ENCODE measurements at regions not wholly inside any gene's neighbourhood (a gene's known extent, or its start where the extent isn't known, plus 50 kb on each side); places are given as distances from the start of the nearest gene placed in this dataset.

DNA sequence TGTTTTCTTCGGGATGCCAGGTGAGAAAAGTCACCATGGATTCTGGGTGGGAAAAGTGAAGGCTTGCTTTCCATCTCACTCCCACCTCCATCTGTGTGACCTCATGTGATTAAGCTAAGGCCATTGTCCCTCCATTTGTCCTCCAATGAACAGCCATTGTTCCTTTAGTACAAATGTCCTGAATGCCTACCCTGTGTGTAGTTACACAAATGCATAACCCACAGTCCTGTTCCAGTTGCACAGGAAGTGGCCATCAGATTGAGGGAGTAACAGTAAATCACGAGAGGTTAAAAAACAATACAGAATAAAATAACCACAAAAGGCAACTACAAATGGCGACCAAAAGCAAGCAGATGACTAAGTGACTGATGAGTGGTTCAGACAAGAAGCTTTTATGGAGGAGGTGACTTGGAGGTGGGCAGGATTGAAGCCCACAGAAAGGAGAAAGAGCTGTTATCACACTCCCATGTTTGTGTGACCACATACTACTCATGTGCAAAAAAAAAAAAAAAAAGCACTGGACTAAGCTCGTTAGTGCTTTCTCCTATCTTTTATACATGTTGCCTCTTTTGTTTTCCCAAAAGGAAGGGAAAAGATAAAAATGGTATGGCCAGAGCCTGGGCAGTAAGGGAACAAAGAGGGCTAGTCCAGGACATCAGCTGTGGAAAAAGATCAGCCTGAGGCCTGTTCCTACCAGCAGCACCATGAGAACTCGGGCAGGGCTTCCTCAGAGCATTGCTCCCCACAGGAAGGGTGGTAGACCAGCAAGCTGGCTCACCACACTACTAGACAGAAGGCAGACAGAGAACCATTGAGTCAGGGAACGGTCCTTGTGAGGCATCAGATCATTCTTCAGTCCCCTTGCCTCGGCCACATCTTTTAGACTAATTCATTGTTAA is 111.0 kb downstream of the TFAP2A start:
- no peak overlapping the region for H3K4me3 ChIP-seq (ENCODE audit: low read length)
- no peaks in the 10 kb centered on the region for H3K36me3 ChIP-seq (ENCODE audit: insufficient read depth, low read depth, low read length)
- H3K4me1 ChIP-seq (ENCODE audit: insufficient read depth, low read length) = 0 out of 2 replicates have a peak, but pooled peaks cover 6% of the 10 kb centered on the region
- no peak overlapping the region for H3K27ac ChIP-seq (ENCODE audit: low read length)
- no peak overlapping the region for H3K9ac ChIP-seq (ENCODE audit: low read depth, low read length)
- H3K27me3 ChIP-seq (ENCODE audit: insufficient read depth, low read length) = no peaks in the 10 kb centered on the region
- H3K9me3 ChIP-seq (ENCODE audit: insufficient read depth, low read depth, low read length) = no peaks in the 10 kb centered on the region

DNA sequence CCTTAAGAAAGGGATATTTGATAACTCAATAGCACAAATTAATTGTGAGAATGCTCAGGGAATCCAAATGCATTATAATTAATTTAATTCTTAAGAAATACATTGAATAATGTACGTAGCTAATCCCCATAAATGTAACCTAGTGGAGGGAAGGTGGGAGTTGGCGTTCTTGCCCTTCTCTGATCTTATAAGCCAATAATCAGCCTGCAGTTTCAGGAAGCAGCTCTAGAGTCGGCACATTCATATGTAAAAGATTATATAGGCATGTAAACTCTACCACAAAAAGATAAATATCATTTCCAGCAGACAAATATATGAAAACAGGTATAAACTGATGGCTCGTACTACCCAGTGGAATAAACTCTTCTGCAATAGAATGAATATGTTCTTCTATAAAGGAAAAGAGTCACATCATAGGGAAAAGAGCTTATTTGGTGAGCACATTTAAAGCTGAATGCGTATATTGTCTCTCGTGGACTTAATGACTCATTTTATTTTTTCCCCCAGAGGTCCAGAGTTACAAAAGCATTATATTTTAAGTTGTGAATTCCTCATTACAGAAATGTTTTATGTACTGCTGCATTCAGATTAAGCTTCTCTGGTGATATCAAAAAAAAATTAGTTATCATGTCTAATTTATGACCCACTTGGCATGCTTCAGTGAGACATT is 112.2 kb downstream of the TFAP2A start:
- H3K9ac ChIP-seq (ENCODE audit: low read depth, low read length) = no peak overlapping the region
- no peak overlapping the region for H3K27ac ChIP-seq (ENCODE audit: low read length)

DNA sequence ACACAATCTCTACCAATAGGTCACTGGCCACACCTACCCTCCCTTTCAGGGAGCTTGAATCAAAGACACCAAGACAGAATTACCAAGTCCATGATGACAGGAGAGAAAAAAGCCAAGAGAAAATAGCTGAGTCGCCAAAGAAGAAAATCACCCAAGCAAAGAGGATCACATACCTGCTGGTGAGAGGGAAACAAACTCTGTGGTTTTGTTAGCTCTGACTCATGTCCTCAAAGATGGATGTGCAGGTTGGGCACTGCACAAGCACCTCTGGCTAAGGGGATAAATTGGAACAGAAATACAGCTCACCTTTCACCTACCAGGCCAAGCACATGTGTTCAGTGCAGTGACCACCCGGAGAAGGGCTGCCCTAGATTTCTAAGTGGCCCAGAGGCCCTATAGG is 114.8 kb downstream of the TFAP2A start:
- H3K9ac ChIP-seq (ENCODE audit: low read depth, low read length) = no peak overlapping the region
- H3K4me3 ChIP-seq (ENCODE audit: low read length) = no peak overlapping the region
- H3K36me3 ChIP-seq (ENCODE audit: insufficient read depth, low read depth, low read length) = no peaks in the 10 kb centered on the region
- H3K4me1 ChIP-seq (ENCODE audit: insufficient read depth, low read length) = no peaks in the 10 kb centered on the region
- H3K9me3 ChIP-seq (ENCODE audit: insufficient read depth, low read depth, low read length) = no peaks in the 10 kb centered on the region
- H3K27ac ChIP-seq (ENCODE audit: low read length) = no peak overlapping the region
- H3K27me3 ChIP-seq (ENCODE audit: insufficient read depth, low read length) = no peaks in the 10 kb centered on the region

More for the DNA sequence above, 112.2 kb downstream of the TFAP2A start:
- no peaks in the 10 kb centered on the region for H3K36me3 ChIP-seq (ENCODE audit: insufficient read depth, low read depth, low read length)
- H3K27me3 ChIP-seq (ENCODE audit: insufficient read depth, low read length) = no peaks in the 10 kb centered on the region
- H3K9me3 ChIP-seq (ENCODE audit: insufficient read depth, low read depth, low read length) = no peaks in the 10 kb centered on the region
- H3K4me3 ChIP-seq (ENCODE audit: low read length) = no peak overlapping the region
- 0 out of 2 replicates have a peak, but pooled peaks cover 6% of the 10 kb centered on the region for H3K4me1 ChIP-seq (ENCODE audit: insufficient read depth, low read length)

DNA sequence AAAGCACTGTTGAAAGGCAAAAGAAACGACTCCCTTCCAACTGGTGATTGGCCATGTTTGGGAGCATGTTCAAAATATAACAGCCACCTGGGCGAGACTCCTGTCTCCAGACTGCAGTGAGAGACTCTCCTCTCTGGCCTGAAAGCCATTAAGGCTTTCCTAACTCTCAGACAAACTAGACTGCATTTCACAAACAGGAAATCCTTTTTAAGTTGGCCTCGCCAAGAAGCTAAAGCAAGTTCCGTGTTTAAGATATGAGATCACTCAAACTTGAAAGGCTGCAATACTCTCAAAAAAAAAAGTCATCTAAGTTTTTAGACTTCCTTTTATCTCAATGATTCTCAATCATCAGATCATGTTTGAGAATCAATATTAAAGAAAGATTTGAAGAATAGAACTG is 117.0 kb downstream of the TFAP2A start:
- Histone ChIP-seq H3K4me1 (ENCODE audit: insufficient read depth, low read length) (no peaks in the 10 kb centered on the region), H3K27ac (ENCODE audit: low read length) (no peak overlapping the region), H3K9ac (ENCODE audit: low read depth, low read length) (no peak overlapping the region), H3K27me3 (ENCODE audit: insufficient read depth, low read length) (no peaks in the 10 kb centered on the region), H3K36me3 (ENCODE audit: insufficient read depth, low read depth, low read length) (no peaks in the 10 kb centered on the region), H3K9me3 (ENCODE audit: insufficient read depth, low read depth, low read length) (no peaks in the 10 kb centered on the region; the same call in 1 of the 2 replicates), H3K4me3 (ENCODE audit: low read length) (no peak overlapping the region)

DNA sequence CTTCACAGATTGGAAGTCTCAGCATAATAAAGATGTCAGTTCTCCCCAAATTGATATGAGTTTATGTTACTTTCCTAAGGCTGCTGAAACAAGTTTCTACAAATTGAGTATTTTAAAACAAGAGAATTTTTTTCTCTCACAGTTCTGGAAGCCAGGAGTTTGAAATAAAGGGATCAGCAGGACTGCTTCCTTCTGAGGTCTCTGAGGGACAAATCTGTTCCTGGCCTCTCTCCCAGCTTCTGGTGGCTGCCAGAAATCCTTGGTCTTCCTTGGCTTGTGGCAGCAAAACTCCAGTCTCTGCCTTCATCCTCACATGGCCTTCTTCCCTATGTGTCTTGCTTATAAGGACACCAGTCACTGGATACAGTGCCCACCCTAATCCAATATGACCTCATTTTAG is 136.1 kb downstream of the TFAP2A start:
- Histone ChIP-seq H3K9ac (ENCODE audit: low read depth, low read length) (no peak overlapping the region), H3K4me1 (ENCODE audit: insufficient read depth, low read length) (no peaks in the 10 kb centered on the region; the same call in 1 of the 2 replicates), H3K9me3 (ENCODE audit: insufficient read depth, low read depth, low read length) (no peaks in the 10 kb centered on the region), H3K36me3 (ENCODE audit: insufficient read depth, low read depth, low read length) (no peaks in the 10 kb centered on the region), H3K27me3 (ENCODE audit: insufficient read depth, low read length) (no peaks in the 10 kb centered on the region), H3K27ac (ENCODE audit: low read length) (no peak overlapping the region), H3K4me3 (ENCODE audit: low read length) (no peak overlapping the region)

DNA sequence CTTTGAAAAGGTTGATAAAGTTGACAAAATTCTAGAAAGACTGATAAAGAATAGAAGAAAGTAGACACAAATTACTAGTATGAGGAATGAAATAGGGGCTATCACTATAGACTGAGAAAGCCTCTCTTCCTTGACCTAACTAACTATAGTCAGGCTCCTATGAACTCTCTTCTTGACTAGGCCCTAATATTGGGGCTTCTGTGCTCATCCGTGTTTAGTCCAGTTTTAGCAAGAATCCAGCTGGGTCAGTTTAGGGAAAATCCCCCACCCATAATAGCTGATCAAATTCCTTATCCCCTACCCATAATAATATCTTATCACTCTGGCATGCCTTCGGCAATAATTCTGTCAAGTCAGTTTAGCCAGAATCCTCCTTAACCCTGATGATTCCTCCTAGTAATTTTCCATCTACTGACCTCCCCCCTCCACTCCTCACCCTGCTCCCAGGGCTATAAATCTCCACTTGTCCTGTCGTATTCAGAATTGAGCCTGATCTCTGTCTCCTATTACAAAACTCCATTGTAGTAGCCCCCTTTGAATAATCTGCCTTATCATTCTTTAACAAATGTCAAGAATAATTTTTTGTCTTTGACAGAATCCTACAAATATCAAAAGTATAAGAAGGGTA is 138.1 kb downstream of the TFAP2A start:
- H3K27me3 ChIP-seq (ENCODE audit: insufficient read depth, low read length) = no peaks in the 10 kb centered on the region
- no peaks in the 10 kb centered on the region for H3K36me3 ChIP-seq (ENCODE audit: insufficient read depth, low read depth, low read length)
- no peak overlapping the region for H3K9ac ChIP-seq (ENCODE audit: low read depth, low read length)
- no peaks in the 10 kb centered on the region for H3K9me3 ChIP-seq (ENCODE audit: insufficient read depth, low read depth, low read length)
- no peak overlapping the region for H3K4me3 ChIP-seq (ENCODE audit: low read length)
- no peak overlapping the region for H3K27ac ChIP-seq (ENCODE audit: low read length)
- H3K4me1 ChIP-seq (ENCODE audit: insufficient read depth, low read length) = peaks cover 3% of the 10 kb centered on the region; the same call in 1 of the 2 replicates

DNA sequence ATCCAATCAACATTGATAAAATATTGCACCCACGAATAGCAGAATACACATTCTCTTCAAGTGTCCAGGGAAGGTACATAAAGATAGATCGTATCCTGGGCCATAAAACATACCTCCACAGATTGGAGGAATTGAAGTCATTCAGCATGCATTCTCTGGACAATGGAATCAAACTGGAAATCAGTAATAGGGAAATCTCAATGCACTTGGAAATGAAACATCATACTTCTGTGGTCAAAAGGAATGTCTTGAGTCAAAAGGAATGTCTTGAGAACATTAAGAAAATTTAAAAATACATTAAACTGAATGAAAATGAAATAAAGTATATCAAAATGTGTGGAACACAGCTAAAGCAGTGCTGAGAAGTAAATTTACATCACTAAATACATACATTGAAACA is 138.8 kb downstream of the TFAP2A start:
- H3K9ac ChIP-seq (ENCODE audit: low read depth, low read length) = no peak overlapping the region
- no peak overlapping the region for H3K27ac ChIP-seq (ENCODE audit: low read length)
- no peaks in the 10 kb centered on the region for H3K36me3 ChIP-seq (ENCODE audit: insufficient read depth, low read depth, low read length)
- H3K27me3 ChIP-seq (ENCODE audit: insufficient read depth, low read length) = no peaks in the 10 kb centered on the region
- H3K4me3 ChIP-seq (ENCODE audit: low read length) = no peak overlapping the region
- H3K4me1 ChIP-seq (ENCODE audit: insufficient read depth, low read length) = peaks cover 3% of the 10 kb centered on the region; the same call in 1 of the 2 replicates
- H3K9me3 ChIP-seq (ENCODE audit: insufficient read depth, low read depth, low read length) = no peaks in the 10 kb centered on the region

DNA sequence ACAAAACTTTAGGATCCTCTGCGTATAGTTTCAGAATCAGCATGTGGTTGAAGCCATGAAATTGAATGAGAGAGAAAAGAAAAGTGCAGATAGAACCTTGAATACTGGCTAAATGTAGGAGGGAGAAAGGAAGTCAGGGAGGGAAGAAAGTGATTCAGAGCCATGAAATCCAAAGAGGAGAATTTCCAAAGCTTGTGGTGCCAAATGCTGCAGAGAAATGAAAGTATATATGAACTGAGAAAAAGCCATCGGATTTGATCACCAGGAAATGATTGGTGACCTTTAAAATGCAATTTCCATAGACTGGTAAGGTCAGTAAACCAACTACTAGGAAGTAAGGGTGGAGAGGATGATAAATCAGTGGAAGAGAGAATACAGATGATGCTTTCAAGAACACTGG is 142.3 kb downstream of the TFAP2A start:
- Histone ChIP-seq H3K9ac (ENCODE audit: low read depth, low read length) (no peak overlapping the region), H3K9me3 (ENCODE audit: insufficient read depth, low read depth, low read length) (no peaks in the 10 kb centered on the region), H3K4me3 (ENCODE audit: low read length) (no peak overlapping the region), H3K36me3 (ENCODE audit: insufficient read depth, low read depth, low read length) (no peaks in the 10 kb centered on the region), H3K27ac (ENCODE audit: low read length) (no peak overlapping the region), H3K4me1 (ENCODE audit: insufficient read depth, low read length) (peaks cover 24% of the 10 kb centered on the region), H3K27me3 (ENCODE audit: insufficient read depth, low read length) (no peaks in the 10 kb centered on the region)

DNA sequence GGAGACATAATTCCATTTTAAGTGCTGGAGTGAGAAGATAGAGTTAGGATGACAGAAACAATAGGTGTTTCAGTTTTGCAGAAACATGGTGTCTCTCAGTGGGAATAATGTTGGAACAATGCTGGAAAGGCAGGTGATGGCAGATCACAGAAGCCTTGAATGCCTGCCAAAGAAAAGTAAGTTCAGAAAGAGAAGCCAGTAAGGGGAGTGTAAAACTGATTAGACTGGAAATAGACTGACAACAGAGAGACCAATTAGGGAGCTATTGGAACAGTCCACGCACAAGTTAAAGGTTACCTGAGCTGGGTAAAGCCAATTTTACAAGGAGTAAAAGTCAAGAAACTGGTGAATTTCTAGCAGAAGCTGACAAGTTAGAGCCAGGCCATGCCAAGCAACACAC is 142.9 kb downstream of the TFAP2A start:
- H3K36me3 ChIP-seq (ENCODE audit: insufficient read depth, low read depth, low read length) = no peaks in the 10 kb centered on the region
- H3K4me3 ChIP-seq (ENCODE audit: low read length) = no peak overlapping the region
- H3K4me1 ChIP-seq (ENCODE audit: insufficient read depth, low read length) = peaks cover 30% of the 10 kb centered on the region
- no peak overlapping the region for H3K27ac ChIP-seq (ENCODE audit: low read length)
- H3K27me3 ChIP-seq (ENCODE audit: insufficient read depth, low read length) = no peaks in the 10 kb centered on the region
- no peaks in the 10 kb centered on the region for H3K9me3 ChIP-seq (ENCODE audit: insufficient read depth, low read depth, low read length)
- no peak overlapping the region for H3K9ac ChIP-seq (ENCODE audit: low read depth, low read length)

DNA sequence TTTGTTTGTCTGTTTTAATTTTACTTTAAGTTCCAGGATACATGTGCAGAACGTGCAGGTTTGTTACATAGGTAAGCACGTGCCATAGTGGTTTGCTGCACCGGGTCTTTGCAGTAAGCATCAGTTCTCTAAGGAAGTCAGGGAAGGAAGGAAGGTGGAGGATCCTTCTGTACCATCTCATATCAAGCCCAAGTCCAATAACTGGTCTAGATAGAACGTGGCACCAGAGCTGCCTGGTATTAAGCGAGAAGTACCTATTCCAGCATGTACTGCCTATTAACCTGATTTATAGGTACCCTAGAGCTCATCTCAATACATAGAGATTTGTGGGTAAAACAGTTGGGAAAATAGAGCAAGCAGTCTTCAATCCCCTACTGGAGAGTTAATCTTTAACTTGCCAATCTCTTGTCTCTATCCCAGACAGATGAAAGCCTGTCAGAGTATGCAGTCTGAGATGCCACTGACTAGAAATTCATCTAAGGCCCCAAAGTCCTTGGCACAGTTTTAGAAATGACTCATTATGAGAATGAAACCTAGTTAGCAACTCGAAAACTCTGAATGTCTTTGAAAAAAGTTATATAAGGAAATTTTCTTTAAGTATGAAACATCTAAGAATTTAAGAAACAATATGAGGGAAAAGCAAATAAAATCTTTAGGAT is 144.9 kb downstream of the TFAP2A start:
- H3K9ac ChIP-seq (ENCODE audit: low read depth, low read length) = no peak overlapping the region
- no peak overlapping the region for H3K27ac ChIP-seq (ENCODE audit: low read length)
- no peak overlapping the region for H3K4me3 ChIP-seq (ENCODE audit: low read length)
- peaks cover 36% of the 10 kb centered on the region for H3K4me1 ChIP-seq (ENCODE audit: insufficient read depth, low read length)
- no peaks in the 10 kb centered on the region for H3K36me3 ChIP-seq (ENCODE audit: insufficient read depth, low read depth, low read length)
- H3K9me3 ChIP-seq (ENCODE audit: insufficient read depth, low read depth, low read length) = no peaks in the 10 kb centered on the region
- no peaks in the 10 kb centered on the region for H3K27me3 ChIP-seq (ENCODE audit: insufficient read depth, low read length)

DNA sequence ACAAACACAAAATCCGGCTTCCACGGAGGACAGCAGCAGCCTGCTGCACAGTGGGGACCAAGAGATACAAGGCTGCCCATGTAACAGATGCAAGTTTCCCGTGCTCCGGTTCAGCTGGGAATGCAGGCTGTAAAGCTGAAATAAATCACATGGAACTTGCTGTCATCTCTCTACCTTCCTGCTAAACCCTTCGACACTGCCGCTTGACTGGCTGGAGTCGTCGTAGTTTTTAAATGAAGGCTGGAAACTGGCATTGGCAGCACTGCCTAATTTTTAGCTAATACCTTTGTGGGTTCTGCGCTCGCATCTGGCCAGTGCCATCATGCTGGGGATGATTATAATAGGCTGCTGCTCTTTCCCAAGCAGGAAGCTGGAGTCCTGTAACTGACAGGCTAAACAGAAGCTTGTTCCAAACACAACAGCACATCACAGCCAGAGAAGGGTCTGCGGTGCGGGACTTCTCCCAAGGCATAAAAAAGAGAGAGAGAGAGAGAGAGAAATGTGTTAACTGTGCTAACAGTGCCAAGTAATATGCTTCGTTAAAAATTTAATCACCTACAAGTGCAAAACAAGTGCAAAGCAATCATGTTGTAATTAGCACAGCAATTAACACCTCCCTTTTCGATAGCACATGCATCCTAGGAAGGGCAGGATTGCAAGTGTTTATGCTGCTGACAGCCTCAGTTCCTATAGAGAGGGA is 146.1 kb downstream of the TFAP2A start:
- H3K36me3 ChIP-seq (ENCODE audit: insufficient read depth, low read depth, low read length) = no peaks in the 10 kb centered on the region
- peak overlapping the region; percentile 54 for H3K4me3 ChIP-seq (ENCODE audit: low read length)
- H3K4me1 ChIP-seq (ENCODE audit: insufficient read depth, low read length) = peaks cover 36% of the 10 kb centered on the region
- peak overlapping the region; percentile 59 for H3K27ac ChIP-seq (ENCODE audit: low read length)
- H3K27me3 ChIP-seq (ENCODE audit: insufficient read depth, low read length) = no peaks in the 10 kb centered on the region
- H3K9me3 ChIP-seq (ENCODE audit: insufficient read depth, low read depth, low read length) = no peaks in the 10 kb centered on the region
- peak overlapping the region; percentile 64; the same call in 1 of the 2 replicates for H3K9ac ChIP-seq (ENCODE audit: low read depth, low read length)
